GM12892 (cell line): ENCODE measurements at regions not wholly inside any gene's neighbourhood (a gene's known extent, or its start where the extent isn't known, plus 50 kb on each side); places are given as distances from the start of the nearest gene placed in this dataset.

Source experiments
- DNase-seq: peaks from one replicate; pipeline ENCODE4 v3.0.0; 2011; ENCODE audit not compliant: insufficient read length
- FAIRE-seq: peaks from 2 replicates; lab custom pipeline; 2011; peaks lifted over from hg19 to GRCh38; lab: Jason Lieb, UNC
- POLR2A ChIP-seq: IDR thresholded peaks from 2 replicates; pipeline ENCODE4 v1.6.1; 2011; ENCODE audit warnings: low read depth, low read length, control low read depth
- POLR2AphosphoS5 ChIP-seq: IDR thresholded peaks from 2 replicates; pipeline ENCODE4 v1.6.1; 2011; ENCODE audit warnings: low read depth, low read length, control low read depth
- TAF1 ChIP-seq: IDR thresholded peaks from 2 replicates; pipeline ENCODE4 v1.6.1; 2011; ENCODE audit warnings: low read depth, mild to moderate bottlenecking, control low read depth, low read length, borderline replicate concordance

GRCh38 chr10:128880159-128880725, 586.8 kb upstream of the MGMT start:
- TF ChIP-seq POLR2A = no peak
- FAIRE-seq = no peak
- no peak for DNase-seq

- FAIRE-seq (no peak), DNase-seq (no peak)
- TF ChIP-seq TAF1 (no peak), POLR2A (no peak), POLR2AphosphoS5 (no peak)
These were observed 586.0 kb upstream of the MGMT start for GRCh38 chr10:128881086-128881485.

GRCh38 chr10:128883231-128884032, 583.6 kb upstream of the MGMT start:
- FAIRE-seq (no peak), DNase-seq (no peak)
- TF ChIP-seq POLR2AphosphoS5 = no peak
- TF ChIP-seq POLR2A = no peak
- TF ChIP-seq TAF1 = no peak

DNA sequence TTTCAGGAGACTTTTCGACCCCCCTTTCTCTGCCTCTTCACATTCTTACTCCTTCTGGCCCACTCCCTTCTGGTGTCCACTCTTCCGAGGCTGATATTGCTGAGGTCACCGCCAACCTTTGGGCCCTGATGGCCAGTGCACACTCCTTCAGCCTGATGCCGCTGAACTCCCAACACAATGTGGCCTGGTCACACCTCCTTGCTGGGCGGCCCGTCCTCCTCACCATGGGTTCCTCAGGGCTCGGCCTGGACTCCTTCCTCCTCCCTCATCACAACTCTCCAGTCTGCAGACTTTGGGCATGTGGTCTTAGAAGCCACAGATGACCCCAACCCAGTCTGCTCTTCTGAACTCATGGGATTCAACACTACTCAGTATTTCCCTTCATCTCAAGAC, 583.0 kb upstream of the MGMT start:
- FAIRE-seq (no peak), DNase-seq (no peak)

DNA sequence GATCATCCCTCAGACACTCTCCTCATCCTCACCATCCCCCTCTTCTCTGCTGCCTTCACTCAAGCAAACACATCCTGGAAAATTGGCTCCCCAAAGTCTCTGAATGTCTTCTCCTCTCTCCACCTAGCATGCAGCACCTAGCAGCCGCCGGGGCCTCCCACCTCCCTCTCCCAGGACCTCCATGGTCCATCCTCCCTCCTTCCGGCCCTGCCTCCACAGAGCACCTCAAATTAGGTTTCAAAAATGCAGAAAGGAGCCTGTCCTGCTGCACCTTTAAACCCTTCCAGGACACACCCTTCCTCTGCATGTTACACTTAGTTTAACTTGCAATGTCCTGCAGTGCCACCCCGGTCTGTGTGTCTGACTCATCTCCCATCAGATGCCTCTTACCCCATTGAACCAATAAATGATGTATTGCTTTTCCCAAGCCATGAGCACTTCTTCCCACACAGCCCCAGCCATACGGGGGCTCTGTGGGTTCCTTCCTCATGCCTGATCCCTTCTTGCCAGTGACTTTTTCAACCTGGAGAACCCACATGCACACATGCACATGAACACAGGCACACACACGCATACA, 582.5 kb upstream of the MGMT start:
- FAIRE-seq (no peak), DNase-seq (no peak)
- TF ChIP-seq POLR2AphosphoS5 (no peak), POLR2A (no peak), TAF1 (no peak)

More for the DNA sequence above, 583.0 kb upstream of the MGMT start:
- TF ChIP-seq POLR2A (no peak), POLR2AphosphoS5 (no peak), TAF1 (no peak)

DNA sequence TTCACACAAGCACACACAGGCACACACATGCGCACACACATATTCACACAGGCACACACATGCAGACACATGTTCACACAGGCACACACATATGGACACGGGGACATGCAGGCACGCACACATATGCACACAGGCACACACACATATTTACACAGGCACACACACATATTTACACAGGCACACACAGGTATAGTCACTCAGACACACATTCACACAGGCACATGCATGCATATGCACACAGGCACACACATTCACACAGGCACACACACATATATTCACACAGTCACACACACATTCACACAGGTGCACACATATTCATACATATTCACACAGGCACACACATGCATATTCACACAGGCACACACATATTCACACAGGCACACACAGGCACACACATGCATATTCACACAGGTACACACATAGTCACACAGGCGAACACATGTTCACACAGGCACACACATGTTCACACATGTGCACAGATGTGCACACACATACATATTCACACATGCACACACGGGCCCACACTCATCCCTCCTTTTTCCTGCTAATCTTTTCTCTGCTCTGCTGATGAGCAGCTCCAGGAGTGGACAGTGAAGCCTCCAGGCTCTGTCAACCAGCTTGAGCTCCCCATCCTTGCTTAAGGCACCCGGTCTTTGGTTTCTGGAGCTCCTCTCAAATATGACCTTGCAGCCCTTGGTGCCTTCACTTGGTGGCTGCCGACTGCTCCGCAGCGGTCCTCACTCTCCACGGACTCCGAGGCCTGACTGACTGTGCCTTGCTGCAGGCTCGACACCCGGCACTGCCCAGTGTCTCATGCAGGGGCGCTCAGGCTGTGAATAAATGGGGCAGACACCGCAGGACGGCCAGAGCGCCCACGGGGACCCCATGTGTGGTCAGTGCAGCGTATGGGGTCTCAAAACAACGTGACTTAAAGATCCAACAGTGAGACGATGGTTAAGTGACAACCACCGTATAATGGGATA, 581.2 kb upstream of the MGMT start:
- FAIRE-seq = no peak
- DNase-seq = no peak
- TF ChIP-seq POLR2A (no peak), TAF1 (no peak), POLR2AphosphoS5 (no peak)

DNA sequence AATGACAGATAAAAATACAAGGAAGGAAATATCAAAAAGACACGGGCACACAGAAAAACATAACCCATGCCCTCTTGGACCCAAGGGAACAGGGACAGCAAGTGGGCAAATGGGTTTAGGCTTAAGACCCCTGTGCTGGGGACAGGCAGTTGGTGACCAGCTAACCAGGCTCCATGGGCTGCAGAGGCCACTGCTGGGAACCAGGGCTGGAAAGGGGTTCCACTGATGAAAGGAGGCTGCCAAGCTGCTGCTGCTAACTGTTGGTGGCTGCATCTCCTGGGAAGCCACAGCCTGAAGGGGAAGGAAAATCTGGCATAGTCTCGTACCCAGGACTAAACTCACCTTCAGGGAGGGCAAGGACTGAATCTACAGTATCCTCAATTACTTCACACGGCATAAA, 579.2 kb upstream of the MGMT start:
- no peak for FAIRE-seq

GRCh38 chr10:128892005-128892404, 575.0 kb upstream of the MGMT start:
- no peak for DNase-seq
- TF ChIP-seq POLR2A (no peak), TAF1 (no peak), POLR2AphosphoS5 (no peak)
- no peak for FAIRE-seq

More for the DNA sequence above, 579.2 kb upstream of the MGMT start:
- no peak for DNase-seq
- TF ChIP-seq POLR2AphosphoS5 = no peak
- TF ChIP-seq POLR2A = no peak
- no peak for TF ChIP-seq TAF1

DNA sequence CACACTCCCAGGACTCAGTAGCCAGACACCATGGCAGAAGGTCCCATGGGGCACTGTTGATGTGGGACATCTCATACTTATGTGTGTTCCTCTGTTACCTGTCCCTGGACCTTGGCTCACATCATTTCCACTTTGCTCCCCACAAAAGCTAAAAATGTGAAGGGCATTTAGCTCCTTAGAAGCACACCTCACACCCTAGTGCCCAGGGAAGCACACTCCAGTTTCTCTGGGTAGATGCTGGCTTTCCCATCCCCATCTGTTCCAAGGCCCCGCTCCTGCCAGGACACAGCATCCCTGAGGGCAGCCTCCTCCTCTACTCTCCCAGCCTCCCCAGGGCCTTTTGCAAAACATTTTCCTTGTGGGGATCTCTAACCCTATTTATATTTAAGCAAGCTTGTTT, 572.4 kb upstream of the MGMT start:
- DNase-seq (no peak), FAIRE-seq (no peak)
- TF ChIP-seq POLR2AphosphoS5 (no peak), TAF1 (no peak), POLR2A (no peak)

DNA sequence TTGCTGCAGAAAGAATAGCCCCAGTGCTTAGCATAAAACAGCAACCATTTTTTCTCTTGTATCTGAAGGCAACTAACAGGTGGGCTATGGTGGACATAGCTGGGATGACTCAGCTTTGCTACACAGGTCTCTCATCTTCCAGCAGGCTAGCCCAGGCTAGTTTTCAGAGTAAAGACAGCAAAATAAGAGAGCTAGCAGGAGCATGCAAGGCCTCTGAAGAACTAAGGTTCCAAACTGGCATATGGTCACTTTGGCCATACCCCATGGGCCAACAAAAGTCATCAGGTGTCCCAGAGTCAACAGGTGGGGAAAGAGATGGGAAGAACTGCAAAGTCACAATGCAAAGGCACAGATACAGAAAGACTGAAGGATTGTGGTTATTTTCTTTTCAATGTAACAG, 571.6 kb upstream of the MGMT start:
- no peak for FAIRE-seq
- TF ChIP-seq TAF1 (no peak), POLR2AphosphoS5 (no peak), POLR2A (no peak)

GRCh38 chr10:128896116-128896795, 570.8 kb upstream of the MGMT start:
- DNase-seq = no peak
- TF ChIP-seq POLR2A (no peak), POLR2AphosphoS5 (no peak)
- no peak for FAIRE-seq

More for the DNA sequence above, 571.6 kb upstream of the MGMT start:
- no peak for DNase-seq
